EH (cell line): ENCODE measurements at regions not wholly inside any gene's neighbourhood (a gene's known extent, or its start where the extent isn't known, plus 50 kb on each side); places are given as distances from the start of the nearest gene placed in this dataset.

Source experiments
- DNase-seq: peaks from one replicate; pipeline ENCODE4 v3.0.0-alpha.2; 2015; ENCODE audit warnings: low read depth

GRCh38 chr15:97023488-97023844 lies 693.0 kb downstream of the NR2F2 start:
- DNase-seq: no peak

GRCh38 chr15:97026781-97027180 lies 696.3 kb downstream of the NR2F2 start:
- no peak for DNase-seq

GRCh38 chr15:97027772-97028171 lies 697.3 kb downstream of the NR2F2 start:
- no peak for DNase-seq

- DNase-seq: no peak
Observed at GRCh38 chr15:97030251-97030650, 699.8 kb downstream of the NR2F2 start.

GRCh38 chr15:97036301-97036700 lies 705.8 kb downstream of the NR2F2 start:
- DNase-seq: no peak

- no peak for DNase-seq
Observed at GRCh38 chr15:97037080-97037479, 706.6 kb downstream of the NR2F2 start.

GRCh38 chr15:97045666-97046421 lies 715.3 kb downstream of the NR2F2 start:
- DNase-seq: no peak

GRCh38 chr15:97052513-97052912 lies 722.0 kb downstream of the NR2F2 start:
- no peak for DNase-seq

- DNase-seq: no peak
Observed at GRCh38 chr15:97053635-97054034, 723.1 kb downstream of the NR2F2 start.

GRCh38 chr15:97057503-97057902 lies 727.0 kb downstream of the NR2F2 start:
- DNase-seq: no peak

GRCh38 chr15:97059281-97059680 lies 728.8 kb downstream of the NR2F2 start:
- DNase-seq: no peak

- DNase-seq: no peak
Observed at GRCh38 chr15:97061392-97061791, 730.9 kb downstream of the NR2F2 start.

GRCh38 chr15:97071668-97072067 lies 741.2 kb downstream of the NR2F2 start:
- no peak for DNase-seq

- DNase-seq: no peak
Observed at GRCh38 chr15:97072545-97072944, 742.0 kb downstream of the NR2F2 start.

- no peak for DNase-seq
Observed at GRCh38 chr15:97076011-97076410, 745.5 kb downstream of the NR2F2 start.

GRCh38 chr15:97077975-97078374 lies 747.5 kb downstream of the NR2F2 start:
- DNase-seq: no peak

GRCh38 chr15:97078591-97078990 lies 748.1 kb downstream of the NR2F2 start:
- DNase-seq: no peak

GRCh38 chr15:97081666-97082226 lies 751.2 kb downstream of the NR2F2 start:
- no peak for DNase-seq

GRCh38 chr15:97082830-97083229 lies 752.3 kb downstream of the NR2F2 start:
- no peak for DNase-seq

- no peak for DNase-seq
Observed at GRCh38 chr15:97084650-97085049, 754.1 kb downstream of the NR2F2 start.

- DNase-seq: no peak
Observed at GRCh38 chr15:97085731-97086130, 755.2 kb downstream of the NR2F2 start.

GRCh38 chr15:97087006-97087741 lies 756.7 kb downstream of the NR2F2 start:
- no peak for DNase-seq

GRCh38 chr15:97091093-97091492 lies 760.6 kb downstream of the NR2F2 start:
- DNase-seq: no peak
